IMR-90 (cell line): ENCODE measurements at regions not wholly inside any gene's neighbourhood (a gene's known extent, or its start where the extent isn't known, plus 50 kb on each side); places are given as distances from the start of the nearest gene placed in this dataset.

Source experiments
- ATAC-seq: fragments of 200-7000 bp; cut with Tn5 transposase; 2 replicates; pipeline ENCODE4 v1.9.1; 2020; ENCODE audit warnings: low read depth, mild to moderate bottlenecking, moderate library complexity
- BruUV-seq: library from RNA; stranded (reverse); fragments of 400-500 nt; replicated peaks from 2 replicates; lab custom pipeline; 2021; lab: Mats Ljungman, UMichigan
- CTCF ChIA-PET: fragments of 300-600 bp; formaldehyde crosslinking; extraction: SDS; loops from one replicate; lab custom pipeline; 2021; ENCODE audit warnings: antibody characterized with exemption; lab: Yijun Ruan, JAX
- POLR2A ChIA-PET: fragments of 300-600 bp; sonication (Branson Sonifier 250); formaldehyde crosslinking; loops from one replicate; lab custom pipeline; 2022; ENCODE audit warnings: antibody characterized with exemption; ENCODE audit not compliant: unreplicated experiment; lab: Charles Lee
- DNase-seq: peaks from one replicate; pipeline ENCODE4 v3.0.0; 2013
- H2AFZ ChIP-seq: replicated peaks from 2 replicates; pipeline ENCODE3; 2013; ENCODE audit warnings: low read length, mild to moderate bottlenecking; ENCODE audit not compliant: poor library complexity
- H2AK5ac ChIP-seq: 2 replicates; pipeline ENCODE4 v1.6.1; 2013; ENCODE audit warnings: low read depth, low read length, inconsistent platforms
- H2AK9ac ChIP-seq: replicated peaks from 2 replicates; pipeline ENCODE3; 2013; ENCODE audit warnings: mild to moderate bottlenecking, low read depth, low read length, moderate library complexity; ENCODE audit not compliant: poor library complexity
- H2BK120ac ChIP-seq: 2 replicates; pipeline ENCODE4 v1.6.1; 2013; ENCODE audit warnings: low read depth, low read length, inconsistent platforms
- H2BK15ac ChIP-seq: 3 replicates; pipeline ENCODE4 v1.6.1; 2013; ENCODE audit warnings: low read depth, low read length, inconsistent platforms
- H2BK20ac ChIP-seq: 2 replicates; pipeline ENCODE4 v1.6.1; 2013; ENCODE audit warnings: low read depth, mild to moderate bottlenecking, inconsistent platforms, low read length, moderate library complexity
- H2BK5ac ChIP-seq: 2 replicates; pipeline ENCODE4 v1.6.1; 2013; ENCODE audit warnings: mild to moderate bottlenecking, low read depth, low read length, inconsistent platforms; ENCODE audit not compliant: poor library complexity, severe bottlenecking
- H3K14ac ChIP-seq: replicated peaks from 2 replicates; pipeline ENCODE4 v1.6.1; 2013; ENCODE audit warnings: low read depth, low read length, inconsistent platforms
- H3K18ac ChIP-seq: 2 replicates; pipeline ENCODE4 v1.6.1; 2013; ENCODE audit warnings: low read depth, low read length, control low read depth
- H3K23ac ChIP-seq: 2 replicates; pipeline ENCODE4 v1.6.1; 2013; ENCODE audit warnings: low read depth, low read length, inconsistent platforms
- H3K27ac ChIP-seq: 2 replicates; pipeline ENCODE4 v1.5.1; 2013; ENCODE audit warnings: mild to moderate bottlenecking, control low read depth, low read length; ENCODE audit not compliant: insufficient read depth
- H3K27me3 ChIP-seq: 2 replicates; pipeline ENCODE4 v1.6.1; 2013; ENCODE audit warnings: low read length; ENCODE audit not compliant: control insufficient read depth, insufficient read depth
- H3K36me3 ChIP-seq: 2 replicates; pipeline ENCODE4 v1.6.1; 2013; ENCODE audit warnings: low read length, mixed read lengths; ENCODE audit not compliant: control insufficient read depth, insufficient read depth
- H3K4ac ChIP-seq: 2 replicates; pipeline ENCODE4 v1.6.1; 2013; ENCODE audit warnings: low read depth, low read length, inconsistent platforms
- H3K4me1 ChIP-seq: 2 replicates; pipeline ENCODE4 v1.6.1; 2013; ENCODE audit warnings: low read length, mixed read lengths; ENCODE audit not compliant: control insufficient read depth, insufficient read depth
- H3K4me2 ChIP-seq: 2 replicates; pipeline ENCODE4 v1.6.1; 2013; ENCODE audit warnings: low read depth, mild to moderate bottlenecking, control low read depth, low read length, moderate library complexity
- H3K4me3 ChIP-seq: 2 replicates; pipeline ENCODE4 v1.5.1; 2013; ENCODE audit warnings: low read depth, mild to moderate bottlenecking, control low read depth, low read length, moderate library complexity; ENCODE audit not compliant: insufficient read depth
- H3K56ac ChIP-seq: 2 replicates; pipeline ENCODE4 v1.6.1; 2013; ENCODE audit warnings: low read length, inconsistent platforms; ENCODE audit not compliant: insufficient read depth; ENCODE audit errors: extremely low read depth
- H3K79me1 ChIP-seq, 2 experiments: 2 replicates each; pipeline ENCODE4 v1.6.1; 2013; ENCODE audit warnings: low read length in 2 of 2, inconsistent platforms in 1 of 2, low read depth in 1 of 2
- H3K9ac ChIP-seq: 2 replicates; pipeline ENCODE4 v1.6.1; 2013; ENCODE audit warnings: low read depth, low read length, control low read depth
- H3K9me1 ChIP-seq: 2 replicates; pipeline ENCODE4 v1.6.1; 2013; ENCODE audit warnings: low read length, inconsistent platforms; ENCODE audit not compliant: insufficient read depth
- H3K9me3 ChIP-seq: 2 replicates; pipeline ENCODE4 v1.6.1; 2013; ENCODE audit warnings: low read length; ENCODE audit not compliant: control insufficient read depth, insufficient read depth
- H4K20me1 ChIP-seq: 2 replicates; pipeline ENCODE4 v1.6.1; 2013; ENCODE audit warnings: low read length, inconsistent platforms; ENCODE audit not compliant: insufficient read depth
- H4K5ac ChIP-seq: 2 replicates; pipeline ENCODE4 v1.6.1; 2013; ENCODE audit warnings: mild to moderate bottlenecking, low read depth, low read length, control low read depth
- H4K8ac ChIP-seq, 2 experiments: 2 replicates each; pipeline ENCODE4 v1.6.1; 2013; ENCODE audit warnings: low read depth in 2 of 2, low read length in 2 of 2, control low read depth in 1 of 2, inconsistent platforms in 1 of 2
- H4K91ac ChIP-seq: 2 replicates; pipeline ENCODE4 v1.6.1; 2013; ENCODE audit warnings: low read depth, low read length, inconsistent platforms; ENCODE audit not compliant: insufficient read depth
- CEBPB ChIP-seq: IDR thresholded peaks from 2 replicates; pipeline ENCODE4 v1.6.1; 2012; ENCODE audit warnings: low read depth, low read length, improper control_type of control experiment
- CHD1 ChIP-seq: IDR thresholded peaks from 2 replicates; pipeline ENCODE4 v1.6.1; 2012; ENCODE audit warnings: low read depth, low read length, improper control_type of control experiment
- FOS ChIP-seq: fragments of 150-350 bp; IDR thresholded peaks from 2 replicates; pipeline ENCODE4 v1.6.1; 2016; ENCODE audit warnings: low read depth, low read length
- MAFK ChIP-seq: IDR thresholded peaks from 2 replicates; pipeline ENCODE4 v1.6.1; 2012; ENCODE audit warnings: low read depth, low read length, improper control_type of control experiment
- MAZ ChIP-seq: IDR thresholded peaks from 2 replicates; pipeline ENCODE4 v1.6.1; 2012; ENCODE audit warnings: low read depth, mild to moderate bottlenecking, low read length, improper control_type of control experiment, moderate library complexity, borderline replicate concordance
- MXI1 ChIP-seq: IDR thresholded peaks from 2 replicates; pipeline ENCODE4 v1.6.1; 2012; ENCODE audit warnings: low read depth, mild to moderate bottlenecking, low read length, moderate library complexity, borderline replicate concordance
- NFE2L2 ChIP-seq: fragments of 150-350 bp; IDR thresholded peaks from 2 replicates; pipeline ENCODE4 v1.6.1; 2016; ENCODE audit warnings: low read depth, mild to moderate bottlenecking, low read length
- POLR2A ChIP-seq: IDR thresholded peaks from 2 replicates; pipeline ENCODE4 v1.6.1; 2012; ENCODE audit warnings: mild to moderate bottlenecking, low read depth, low read length
- RAD21 ChIP-seq: IDR thresholded peaks from 2 replicates; pipeline ENCODE4 v1.6.1; 2012; ENCODE audit warnings: low read length, improper control_type of control experiment
- RFX5 ChIP-seq: IDR thresholded peaks from 2 replicates; pipeline ENCODE4 v1.8.0; 2012; ENCODE audit warnings: low read depth, mild to moderate bottlenecking, low read length, moderate library complexity
- SMC3 ChIP-seq: fragments of 150-350 bp; IDR thresholded peaks from 2 replicates; pipeline ENCODE4 v1.6.1; 2016; ENCODE audit warnings: low read depth, mild to moderate bottlenecking, antibody characterized with exemption, low read length, moderate library complexity
- WGBS, 2 experiments: methylation state at CpG; one replicate each; pipeline versions ENCODE4 v1.1.5 to v1.1.7; 2013; ENCODE audit warnings: missing lambda C conversion rate in 2 of 2; ENCODE audit not compliant: insufficient read length in 1 of 2; ENCODE audit errors: extremely low coverage in 2 of 2; 5-methylcytosine and 5-hydroxymethylcytosine counted together
- dilution Hi-C: fragments of 300-500 bp; cut with HindIII; formaldehyde crosslinking; loops from one replicate; pipeline ENCODE4 v1.14.3; 2018; ENCODE audit warnings: low sequenced_read_pairs; ENCODE audit not compliant: unreplicated experiment
- in situ Hi-C: fragments of 300-500 bp; cut with MboI; formaldehyde crosslinking; loops from 3 replicates; pipeline ENCODE4 v1.14.3; 2019; ENCODE audit warnings: low sequenced_read_pairs, inconsistent platforms, mixed read lengths
- intact Hi-C: fragments of 100-400 bp; cut with micrococcal nuclease; formaldehyde crosslinking; loops from 2 replicates; pipeline ENCODE4 v1.10.0; 2022
- TF ChIP-seq, protein P1 (sequence below): fragments of 150-350 bp; IDR thresholded peaks from 2 replicates; pipeline ENCODE4 v1.6.1; 2017; ENCODE audit warnings: mild to moderate bottlenecking, antibody characterized with exemption, low read length, low read depth
- TF ChIP-seq, protein P2 (sequence below): fragments of 150-350 bp; IDR thresholded peaks from 2 replicates; pipeline ENCODE4 v1.6.1; 2016; ENCODE audit warnings: low read depth, mild to moderate bottlenecking, low read length, moderate library complexity, borderline replicate concordance
- TF ChIP-seq, protein P3 (sequence below): conservative IDR thresholded peaks from 2 replicates; pipeline ENCODE4 v1.5.1; 2012; ENCODE audit warnings: mild to moderate bottlenecking, low read depth, low read length, improper control_type of control experiment

DNA sequence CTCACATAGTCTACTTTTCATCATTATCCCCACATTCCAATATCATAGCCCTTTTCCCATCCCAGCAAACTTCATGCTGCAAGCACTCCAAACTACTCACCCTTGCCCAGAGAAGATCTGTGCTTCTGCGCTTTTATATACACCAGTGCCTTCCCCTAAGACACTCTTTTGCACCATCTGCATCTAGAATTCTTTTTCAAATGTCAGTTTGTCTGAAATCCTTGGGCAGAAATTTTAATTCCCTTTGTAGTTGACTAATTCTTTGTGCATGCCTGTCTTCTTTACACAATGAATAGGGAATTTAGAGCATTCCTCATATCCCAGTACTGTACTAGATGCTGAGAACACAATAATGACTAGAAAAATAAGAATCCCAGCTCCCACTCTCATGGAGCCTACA, 298.9 kb downstream of the KCNN2 start:
- ATAC-seq, result no peak
- no peak overlapping the region for H3K14ac ChIP-seq
- ChIA-PET CTCF (no interaction called here), POLR2A (no interaction called here)
- DNase-seq, result no peak
- no peak overlapping the region for H2BK20ac ChIP-seq
- no peak overlapping the region for H3K23ac ChIP-seq
- no peaks in the 10 kb centered on the region for H3K27me3 ChIP-seq
- no peak overlapping the region for H3K4me2 ChIP-seq
- no CpG with 5 or more reads among the region's 1 CpG for WGBS, 2 experiments
- no peak overlapping the region for H4K91ac ChIP-seq
- H3K36me3 ChIP-seq, result no peaks in the 10 kb centered on the region
- H3K4me1 ChIP-seq, result no peaks in the 10 kb centered on the region
- H2AFZ ChIP-seq, result no peak overlapping the region
- peaks cover 14% of the 10 kb centered on the region; the same call in 1 of the 2 replicates for H3K9me3 ChIP-seq
- no peak overlapping the region for H4K8ac ChIP-seq
- no peaks in the 10 kb centered on the region for H4K20me1 ChIP-seq
- no TSS peak for BruUV-seq
- H2AK5ac ChIP-seq, result no peak overlapping the region
- H2BK5ac ChIP-seq, result no peak overlapping the region
- H3K9ac ChIP-seq, result no peak overlapping the region
- no peak overlapping the region for H3K27ac ChIP-seq
- TF ChIP-seq CHD1, result no peak
- no peak for TF ChIP-seq RFX5
- TF ChIP-seq SMC3, result no peak
- TF ChIP-seq NFE2L2, result no peak
- TF ChIP-seq RAD21, result no peak
- no peak for TF ChIP-seq CEBPB
- TF ChIP-seq MAZ, result no peak
- TF ChIP-seq FOS, result no peak
- no peak for TF ChIP-seq MXI1
- TF ChIP-seq POLR2A, result no peak
- TF ChIP-seq, protein P1, sequence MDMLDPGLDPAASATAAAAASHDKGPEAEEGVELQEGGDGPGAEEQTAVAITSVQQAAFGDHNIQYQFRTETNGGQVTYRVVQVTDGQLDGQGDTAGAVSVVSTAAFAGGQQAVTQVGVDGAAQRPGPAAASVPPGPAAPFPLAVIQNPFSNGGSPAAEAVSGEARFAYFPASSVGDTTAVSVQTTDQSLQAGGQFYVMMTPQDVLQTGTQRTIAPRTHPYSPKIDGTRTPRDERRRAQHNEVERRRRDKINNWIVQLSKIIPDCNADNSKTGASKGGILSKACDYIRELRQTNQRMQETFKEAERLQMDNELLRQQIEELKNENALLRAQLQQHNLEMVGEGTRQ, result no peak
- TF ChIP-seq MAFK, result no peak
- TF ChIP-seq, protein P2, sequence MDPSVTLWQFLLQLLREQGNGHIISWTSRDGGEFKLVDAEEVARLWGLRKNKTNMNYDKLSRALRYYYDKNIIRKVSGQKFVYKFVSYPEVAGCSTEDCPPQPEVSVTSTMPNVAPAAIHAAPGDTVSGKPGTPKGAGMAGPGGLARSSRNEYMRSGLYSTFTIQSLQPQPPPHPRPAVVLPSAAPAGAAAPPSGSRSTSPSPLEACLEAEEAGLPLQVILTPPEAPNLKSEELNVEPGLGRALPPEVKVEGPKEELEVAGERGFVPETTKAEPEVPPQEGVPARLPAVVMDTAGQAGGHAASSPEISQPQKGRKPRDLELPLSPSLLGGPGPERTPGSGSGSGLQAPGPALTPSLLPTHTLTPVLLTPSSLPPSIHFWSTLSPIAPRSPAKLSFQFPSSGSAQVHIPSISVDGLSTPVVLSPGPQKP, result no peak
- TF ChIP-seq, protein P3, sequence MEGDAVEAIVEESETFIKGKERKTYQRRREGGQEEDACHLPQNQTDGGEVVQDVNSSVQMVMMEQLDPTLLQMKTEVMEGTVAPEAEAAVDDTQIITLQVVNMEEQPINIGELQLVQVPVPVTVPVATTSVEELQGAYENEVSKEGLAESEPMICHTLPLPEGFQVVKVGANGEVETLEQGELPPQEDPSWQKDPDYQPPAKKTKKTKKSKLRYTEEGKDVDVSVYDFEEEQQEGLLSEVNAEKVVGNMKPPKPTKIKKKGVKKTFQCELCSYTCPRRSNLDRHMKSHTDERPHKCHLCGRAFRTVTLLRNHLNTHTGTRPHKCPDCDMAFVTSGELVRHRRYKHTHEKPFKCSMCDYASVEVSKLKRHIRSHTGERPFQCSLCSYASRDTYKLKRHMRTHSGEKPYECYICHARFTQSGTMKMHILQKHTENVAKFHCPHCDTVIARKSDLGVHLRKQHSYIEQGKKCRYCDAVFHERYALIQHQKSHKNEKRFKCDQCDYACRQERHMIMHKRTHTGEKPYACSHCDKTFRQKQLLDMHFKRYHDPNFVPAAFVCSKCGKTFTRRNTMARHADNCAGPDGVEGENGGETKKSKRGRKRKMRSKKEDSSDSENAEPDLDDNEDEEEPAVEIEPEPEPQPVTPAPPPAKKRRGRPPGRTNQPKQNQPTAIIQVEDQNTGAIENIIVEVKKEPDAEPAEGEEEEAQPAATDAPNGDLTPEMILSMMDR, result no peak
- H3K4me3 ChIP-seq, result no peak overlapping the region
- no peaks in the 10 kb centered on the region for H3K79me1 ChIP-seq
- H3K4ac ChIP-seq, result no peak overlapping the region
- intact Hi-C loops, result no loop called here
- H2BK15ac ChIP-seq, result no peak overlapping the region
- H3K18ac ChIP-seq, result no peak overlapping the region
- H2AK9ac ChIP-seq, result no peak overlapping the region
- H3K9me1 ChIP-seq, result no peaks in the 10 kb centered on the region
- in situ Hi-C loops, result no loop called here
- no peak overlapping the region for H4K5ac ChIP-seq
- dilution Hi-C loops, result no loop called here
- no peak overlapping the region for H2BK120ac ChIP-seq
- H3K56ac ChIP-seq, result no peak overlapping the region
